Liver (tissue), 8 donors: ENCODE measurements at regions not wholly inside any gene's neighbourhood (a gene's known extent, or its start where the extent isn't known, plus 50 kb on each side); places are given as distances from the start of the nearest gene placed in this dataset.

Source experiments
- DNase-seq: peaks from one replicate; pipeline ENCODE4 v3.0.0-alpha.2; 2017; ENCODE audit warnings: low spot score
- H3K27ac ChIP-seq, 2 donors: one replicate each; pipeline ENCODE4 v1.7.0; 2013; ENCODE audit warnings: inconsistent platforms in 2 of 2, low read length in 2 of 2, control low read depth in 1 of 2, low read depth in 1 of 2, mild to moderate bottlenecking in 1 of 2
- H3K27me3 ChIP-seq, 4 donors: one replicate each; pipeline versions ENCODE4 v1.6.1 to v1.7.0; 2013; ENCODE audit warnings: low read length in 3 of 4, inconsistent platforms in 1 of 4, mild to moderate bottlenecking in 1 of 4, moderate library complexity in 1 of 4; ENCODE audit not compliant: control insufficient read depth in 4 of 4, insufficient read depth in 4 of 4
- H3K36me3 ChIP-seq, 4 donors: one replicate each; pipeline versions ENCODE4 v1.6.1 to v1.7.0; 2013; ENCODE audit warnings: low read length in 3 of 4, mild to moderate bottlenecking in 3 of 4, low read depth in 1 of 4, moderate library complexity in 1 of 4; ENCODE audit not compliant: control insufficient read depth in 4 of 4, insufficient read depth in 3 of 4
- H3K4me1 ChIP-seq, 4 donors: one replicate each; pipeline versions ENCODE4 v1.6.1 to v1.7.0; 2013; ENCODE audit warnings: low read length in 3 of 4, mild to moderate bottlenecking in 3 of 4, moderate library complexity in 1 of 4; ENCODE audit not compliant: control insufficient read depth in 4 of 4, insufficient read depth in 4 of 4
- H3K4me3 ChIP-seq, 3 donors: one replicate each; pipeline versions ENCODE4 v1.6.1 to v1.7.0; 2013; ENCODE audit warnings: low read length in 3 of 3, control low read depth in 1 of 3, low read depth in 1 of 3, mild to moderate bottlenecking in 1 of 3
- H3K9ac ChIP-seq, 2 donors: one replicate each; pipeline ENCODE4 v1.7.0; 2013; ENCODE audit warnings: low read length in 2 of 2, mild to moderate bottlenecking in 2 of 2, moderate library complexity in 2 of 2, control low read depth in 1 of 2, low read depth in 1 of 2
- H3K9me3 ChIP-seq, 4 donors: one replicate each; pipeline versions ENCODE4 v1.6.1 to v1.7.0; 2013; ENCODE audit warnings: low read length in 3 of 4; ENCODE audit not compliant: control insufficient read depth in 4 of 4
- ATF3 ChIP-seq: IDR thresholded peaks from 2 replicates; pipeline ENCODE4 v1.6.1; 2016; ENCODE audit warnings: antibody characterized with exemption
- CTCF ChIP-seq: fragments of 150-350 bp; IDR thresholded peaks from 2 replicates; pipeline ENCODE4 v1.5.1; 2017; ENCODE audit warnings: improper control_type of control experiment, low read depth, low read length; ENCODE audit not compliant: missing input control
- EGR1 ChIP-seq, 2 donors: IDR thresholded peaks; 2 replicates each; pipeline ENCODE4 v1.6.1; 2016 to 2018; ENCODE audit warnings: antibody characterized with exemption in 2 of 2, low read depth in 2 of 2
- FOXA1 ChIP-seq: IDR thresholded peaks from 2 replicates; pipeline ENCODE4 v1.6.1; 2016; ENCODE audit warnings: antibody characterized with exemption
- FOXA2 ChIP-seq: IDR thresholded peaks from 2 replicates; pipeline ENCODE4 v1.6.1; 2016; ENCODE audit warnings: antibody characterized with exemption
- GABPA ChIP-seq, 2 donors: IDR thresholded peaks in 1 of 2; conservative IDR thresholded peaks in 1 of 2; 2 replicates each; pipeline ENCODE4 v1.6.1; 2016; ENCODE audit warnings: antibody characterized with exemption in 2 of 2, mild to moderate bottlenecking in 1 of 2, moderate library complexity in 1 of 2
- HNF4A ChIP-seq, 2 donors: conservative IDR thresholded peaks; 2 replicates each; pipeline ENCODE4 v1.6.1; 2016; ENCODE audit warnings: antibody characterized with exemption in 2 of 2, mild to moderate bottlenecking in 2 of 2
- HNF4G ChIP-seq: IDR thresholded peaks from 2 replicates; pipeline ENCODE4 v1.6.1; 2016; ENCODE audit warnings: antibody characterized with exemption
- JUND ChIP-seq, 2 donors: IDR thresholded peaks; 2 replicates each; pipeline ENCODE4 v1.6.1; 2016; ENCODE audit warnings: antibody characterized with exemption in 2 of 2
- MAX ChIP-seq: IDR thresholded peaks from 2 replicates; pipeline ENCODE4 v1.6.1; 2016; ENCODE audit warnings: antibody characterized with exemption
- NR2F2 ChIP-seq: IDR thresholded peaks from 2 replicates; pipeline ENCODE4 v1.6.1; 2016; ENCODE audit warnings: antibody characterized with exemption
- RAD21 ChIP-seq, 2 donors: IDR thresholded peaks; 2 replicates each; pipeline ENCODE4 v1.6.1; 2016; ENCODE audit warnings: antibody characterized with exemption in 2 of 2, mild to moderate bottlenecking in 2 of 2
- REST ChIP-seq: IDR thresholded peaks from 2 replicates; pipeline ENCODE4 v1.6.1; 2016; ENCODE audit warnings: antibody characterized with exemption, mild to moderate bottlenecking
- RXRA ChIP-seq, 2 donors: IDR thresholded peaks; 2 replicates each; pipeline ENCODE4 v1.6.1; 2017 to 2018; ENCODE audit warnings: antibody characterized with exemption in 2 of 2, mild to moderate bottlenecking in 1 of 2
- SP1 ChIP-seq: IDR thresholded peaks from 2 replicates; pipeline ENCODE4 v1.6.1; 2018; ENCODE audit warnings: antibody characterized with exemption, mild to moderate bottlenecking
- TAF1 ChIP-seq: conservative IDR thresholded peaks from 2 replicates; pipeline ENCODE4 v1.6.1; 2016; ENCODE audit warnings: antibody characterized with exemption, mild to moderate bottlenecking
- YY1 ChIP-seq: IDR thresholded peaks from 2 replicates; pipeline ENCODE4 v1.6.1; 2016; ENCODE audit warnings: antibody characterized with exemption, mild to moderate bottlenecking
- ZBTB33 ChIP-seq: IDR thresholded peaks from 2 replicates; pipeline ENCODE4 v1.6.1; 2016; ENCODE audit warnings: antibody characterized with exemption
- WGBS: extraction: QIAGEN DNeasy Blood & Tissue Kit; methylation state at CpG from one replicate; pipeline ENCODE4 v1.1.7; 2013; 5-methylcytosine and 5-hydroxymethylcytosine counted together
- donor health status: healthy.
- donor health status: healthy.
- donor health status: healthy.
- donor health status: healthy.
- donor health status: healthy.

- Histone ChIP-seq H3K27me3 (no peaks in the 10 kb centered on the region), H3K27ac (no peak overlapping the region), H3K36me3 (no peaks in the 10 kb centered on the region), H3K4me3 (no peak overlapping the region), H3K9ac (no peak overlapping the region), H3K4me1 (peaks cover 9 to 39% (median 30%) of the 10 kb centered on the region in 4 donors), H3K9me3 (no peaks in the 10 kb centered on the region)
- peak; percentile 19 for DNase-seq
- WGBS = 95% methylated on average over 18 of the region's 18 CpGs
- TF ChIP-seq GABPA (IDR thresholded peaks at IDR 0.05 in 1 of 2, conservative IDR thresholded peaks at IDR 0.05 in 1 of 2) (no peak), MAX (no peak), SP1 (no peak), TAF1 (no peak), RXRA (IDR thresholded peaks at IDR 0.05) (no peak), FOXA1 (no peak), HNF4G (no peak), YY1 (no peak), FOXA2 (no peak), RAD21 (IDR thresholded peaks at IDR 0.05) (no peak), ZBTB33 (no peak), HNF4A (conservative IDR thresholded peaks at IDR 0.05) (no peak), JUND (IDR thresholded peaks at IDR 0.05) (no peak), EGR1 (IDR thresholded peaks at IDR 0.05; ENCODE audit: low read depth in 2 of 2) (no peak), REST (no peak), ATF3 (no peak), NR2F2 (no peak), CTCF (no peak)
Observed at GRCh38 chr3:194251891-194252560, 99.1 kb downstream of the CPN2 start.
